ENCODE measurements at regions not wholly inside any gene's neighbourhood (a gene's known extent, or its start where the extent isn't known, plus 50 kb on each side); places are given as distances from the start of the nearest gene placed in this dataset.

- TF ChIP-seq, protein P1, sequence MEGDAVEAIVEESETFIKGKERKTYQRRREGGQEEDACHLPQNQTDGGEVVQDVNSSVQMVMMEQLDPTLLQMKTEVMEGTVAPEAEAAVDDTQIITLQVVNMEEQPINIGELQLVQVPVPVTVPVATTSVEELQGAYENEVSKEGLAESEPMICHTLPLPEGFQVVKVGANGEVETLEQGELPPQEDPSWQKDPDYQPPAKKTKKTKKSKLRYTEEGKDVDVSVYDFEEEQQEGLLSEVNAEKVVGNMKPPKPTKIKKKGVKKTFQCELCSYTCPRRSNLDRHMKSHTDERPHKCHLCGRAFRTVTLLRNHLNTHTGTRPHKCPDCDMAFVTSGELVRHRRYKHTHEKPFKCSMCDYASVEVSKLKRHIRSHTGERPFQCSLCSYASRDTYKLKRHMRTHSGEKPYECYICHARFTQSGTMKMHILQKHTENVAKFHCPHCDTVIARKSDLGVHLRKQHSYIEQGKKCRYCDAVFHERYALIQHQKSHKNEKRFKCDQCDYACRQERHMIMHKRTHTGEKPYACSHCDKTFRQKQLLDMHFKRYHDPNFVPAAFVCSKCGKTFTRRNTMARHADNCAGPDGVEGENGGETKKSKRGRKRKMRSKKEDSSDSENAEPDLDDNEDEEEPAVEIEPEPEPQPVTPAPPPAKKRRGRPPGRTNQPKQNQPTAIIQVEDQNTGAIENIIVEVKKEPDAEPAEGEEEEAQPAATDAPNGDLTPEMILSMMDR (IDR thresholded peaks at IDR 0.05), result no peak
- TF ChIP-seq POLR2A (IDR thresholded peaks at IDR 0.05), result no peak
Observed at GRCh38 chr3:38984731-38985130, 67.0 kb downstream of the SCN11A start.
